ENCODE measurements at regions not wholly inside any gene's neighbourhood (a gene's known extent, or its start where the extent isn't known, plus 50 kb on each side); places are given as distances from the start of the nearest gene placed in this dataset.

GRCh38 chr11:28466506-28466905 is 358.3 kb downstream of the METTL15 start:
- Mint-ChIP-seq H3K27me3 (ENCODE audit: unreplicated experiment) (no peaks in the 10 kb centered on the region), H3K4me3 (ENCODE audit: unreplicated experiment) (no peak overlapping the region), H3K27ac (ENCODE audit: unreplicated experiment) (no peak overlapping the region), H3K36me3 (ENCODE audit: low read depth, unreplicated experiment) (no peaks in the 10 kb centered on the region), H3K4me1 (ENCODE audit: unreplicated experiment) (no peaks in the 10 kb centered on the region), H3K9me3 (ENCODE audit: unreplicated experiment) (no peaks in the 10 kb centered on the region)
- TF ChIP-seq CTCF (IDR thresholded peaks at IDR 0.05; ENCODE audit: unreplicated experiment), result no peak
- DNase-seq (ENCODE audit: low spot score), result no peak

GRCh38 chr11:28464252-28464867 is 356.2 kb downstream of the METTL15 start:
- DNase-seq (ENCODE audit: low spot score), result no peak
- Mint-ChIP-seq H3K27me3 (ENCODE audit: unreplicated experiment) (no peaks in the 10 kb centered on the region), H3K36me3 (ENCODE audit: low read depth, unreplicated experiment) (no peaks in the 10 kb centered on the region), H3K9me3 (ENCODE audit: unreplicated experiment) (no peaks in the 10 kb centered on the region), H3K4me1 (ENCODE audit: unreplicated experiment) (no peaks in the 10 kb centered on the region), H3K4me3 (ENCODE audit: unreplicated experiment) (no peak overlapping the region), H3K27ac (ENCODE audit: unreplicated experiment) (no peak overlapping the region)
- no peak for TF ChIP-seq CTCF (IDR thresholded peaks at IDR 0.05; ENCODE audit: unreplicated experiment)

GRCh38 chr11:28463826-28464225 is 355.6 kb downstream of the METTL15 start:
- DNase-seq (ENCODE audit: low spot score), result no peak
- Mint-ChIP-seq H3K9me3 (ENCODE audit: unreplicated experiment) (no peaks in the 10 kb centered on the region), H3K36me3 (ENCODE audit: low read depth, unreplicated experiment) (no peaks in the 10 kb centered on the region), H3K4me1 (ENCODE audit: unreplicated experiment) (no peaks in the 10 kb centered on the region), H3K4me3 (ENCODE audit: unreplicated experiment) (no peak overlapping the region), H3K27me3 (ENCODE audit: unreplicated experiment) (no peaks in the 10 kb centered on the region), H3K27ac (ENCODE audit: unreplicated experiment) (no peak overlapping the region)
- TF ChIP-seq CTCF (IDR thresholded peaks at IDR 0.05; ENCODE audit: unreplicated experiment), result no peak

- no peak for TF ChIP-seq CTCF (IDR thresholded peaks at IDR 0.05; ENCODE audit: unreplicated experiment)
- no peak for DNase-seq (ENCODE audit: low spot score)
- no peaks in the 10 kb centered on the region for H3K4me1 Mint-ChIP-seq (ENCODE audit: unreplicated experiment)
- H3K36me3 Mint-ChIP-seq (ENCODE audit: low read depth, unreplicated experiment), result no peaks in the 10 kb centered on the region
- no peaks in the 10 kb centered on the region for H3K9me3 Mint-ChIP-seq (ENCODE audit: unreplicated experiment)
- H3K27me3 Mint-ChIP-seq (ENCODE audit: unreplicated experiment), result no peaks in the 10 kb centered on the region
- H3K27ac Mint-ChIP-seq (ENCODE audit: unreplicated experiment), result no peak overlapping the region
- no peak overlapping the region for H3K4me3 Mint-ChIP-seq (ENCODE audit: unreplicated experiment)
Observed at GRCh38 chr11:28461846-28462245, 353.7 kb downstream of the METTL15 start.

- Mint-ChIP-seq H3K9me3 (ENCODE audit: unreplicated experiment) (no peaks in the 10 kb centered on the region), H3K27ac (ENCODE audit: unreplicated experiment) (no peak overlapping the region), H3K27me3 (ENCODE audit: unreplicated experiment) (no peaks in the 10 kb centered on the region), H3K4me3 (ENCODE audit: unreplicated experiment) (no peak overlapping the region), H3K36me3 (ENCODE audit: low read depth, unreplicated experiment) (no peaks in the 10 kb centered on the region), H3K4me1 (ENCODE audit: unreplicated experiment) (no peaks in the 10 kb centered on the region)
- no peak for DNase-seq (ENCODE audit: low spot score)
- TF ChIP-seq CTCF (IDR thresholded peaks at IDR 0.05; ENCODE audit: unreplicated experiment), result no peak
Observed at GRCh38 chr11:28461338-28461737, 353.1 kb downstream of the METTL15 start.

Data from endothelial cell (in vitro differentiated cells).